ENCODE measurements at regions not wholly inside any gene's neighbourhood (a gene's known extent, or its start where the extent isn't known, plus 50 kb on each side); places are given as distances from the start of the nearest gene placed in this dataset.

- no peak overlapping the region for H3K27ac ChIP-seq
- TF ChIP-seq CTCF (IDR thresholded peaks at IDR 0.05) (no peak), POLR2A (IDR thresholded peaks at IDR 0.05) (no peak)
- intact Hi-C loops (cut with DNase I), result no loop called here
- no peak overlapping the region for H3K4me3 ChIP-seq
- no peaks in the 10 kb centered on the region for H3K36me3 ChIP-seq (replicated peaks in 1 of 2)
- 90 to 96% (median 94%) methylated on average over 2 of the region's 2 CpGs for WGBS, 4 donors
- no peaks in the 10 kb centered on the region for H3K27me3 ChIP-seq
- no peaks in the 10 kb centered on the region for H3K9me3 ChIP-seq (replicated peaks in 1 of 3)
- DNase-seq, result no peak
- no peaks in the 10 kb centered on the region for H3K4me1 ChIP-seq (replicated peaks in 1 of 2)
Measured at GRCh38 chr4:18291981-18292380, 270.4 kb upstream of the LCORL start.

- Histone ChIP-seq H3K27ac (no peak overlapping the region), H3K27me3 (no peaks in the 10 kb centered on the region), H3K4me3 (no peak overlapping the region), H3K4me1 (replicated peaks in 1 of 2) (no peaks in the 10 kb centered on the region), H3K9me3 (replicated peaks in 1 of 3) (no peaks in the 10 kb centered on the region), H3K36me3 (replicated peaks in 1 of 2) (no peaks in the 10 kb centered on the region)
- DNase-seq, result no peak
- TF ChIP-seq POLR2A (IDR thresholded peaks at IDR 0.05) (no peak), CTCF (IDR thresholded peaks at IDR 0.05) (no peak)
- 55 to 71% (median 68%) methylated on average over 5 of the region's 5 CpGs for WGBS, 4 donors
- intact Hi-C loops (cut with DNase I), result no loop called here
Measured at GRCh38 chr4:18291256-18291655, 269.7 kb upstream of the LCORL start.

GRCh38 chr4:18285357-18285756, 263.8 kb upstream of the LCORL start:
- H3K4me1 ChIP-seq (replicated peaks in 1 of 2), result no peaks in the 10 kb centered on the region
- no peak overlapping the region for H3K4me3 ChIP-seq
- H3K27ac ChIP-seq, result no peak overlapping the region
- H3K36me3 ChIP-seq (replicated peaks in 1 of 2), result no peaks in the 10 kb centered on the region
- H3K9me3 ChIP-seq (replicated peaks in 1 of 3), result no peaks in the 10 kb centered on the region
- 81 to 93% (median 89%) methylated on average over 4 of the region's 4 CpGs for WGBS, 4 donors
- no peaks in the 10 kb centered on the region for H3K27me3 ChIP-seq
- intact Hi-C loops (cut with DNase I), result no loop called here
- TF ChIP-seq CTCF (IDR thresholded peaks at IDR 0.05), result no peak
- no peak for TF ChIP-seq POLR2A (IDR thresholded peaks at IDR 0.05)
- DNase-seq, result no peak

- H3K27me3 ChIP-seq, result no peaks in the 10 kb centered on the region
- H3K9me3 ChIP-seq (replicated peaks in 1 of 3), result no peaks in the 10 kb centered on the region
- intact Hi-C loops (cut with DNase I), result no loop called here
- 76 to 86% (median 82%) methylated on average over 4 of the region's 4 CpGs for WGBS, 4 donors
- no peaks in the 10 kb centered on the region for H3K36me3 ChIP-seq (replicated peaks in 1 of 2)
- no peaks in the 10 kb centered on the region for H3K4me1 ChIP-seq (replicated peaks in 1 of 2)
- no peak for DNase-seq
- no peak overlapping the region for H3K4me3 ChIP-seq
- TF ChIP-seq CTCF (IDR thresholded peaks at IDR 0.05), result no peak
- H3K27ac ChIP-seq, result no peak overlapping the region
Measured at GRCh38 chr4:18278244-18278643, 256.7 kb upstream of the LCORL start.

Measured in adrenal gland (tissue), 9 donors.